ENCODE measurements at regions not wholly inside any gene's neighbourhood (a gene's known extent, or its start where the extent isn't known, plus 50 kb on each side); places are given as distances from the start of the nearest gene placed in this dataset.

GRCh38 chr3:99330924-99331532, 307.4 kb upstream of the COL8A1 start:
- intact Hi-C loops (cut with DNase I; ENCODE audit: low total_unique reads) = no loop called here
- no peak overlapping the region for H3K4me3 ChIP-seq (ENCODE audit: low read depth, poor library complexity, severe bottlenecking)
- 87 to 96% methylated on average over 1 of the region's 1 CpG for WGBS, 2 donors
- TF ChIP-seq POLR2A (IDR thresholded peaks at IDR 0.05) = no peak
- no peak for TF ChIP-seq CTCF (IDR thresholded peaks at IDR 0.05)
- no peak for DNase-seq (ENCODE audit: low spot score in 2 of 2)

GRCh38 chr3:99330281-99330680, 308.1 kb upstream of the COL8A1 start:
- H3K4me3 ChIP-seq (ENCODE audit: low read depth, poor library complexity, severe bottlenecking) = no peak overlapping the region
- intact Hi-C loops (cut with DNase I; ENCODE audit: low total_unique reads) = no loop called here
- TF ChIP-seq POLR2A (IDR thresholded peaks at IDR 0.05) = no peak
- TF ChIP-seq CTCF (IDR thresholded peaks at IDR 0.05) = no peak
- 49 to 51% methylated on average over 2 of the region's 2 CpGs for WGBS, 2 donors
- no peak for DNase-seq (ENCODE audit: low spot score in 2 of 2)

GRCh38 chr3:99325402-99325801, 313.0 kb upstream of the COL8A1 start:
- DNase-seq (ENCODE audit: low spot score in 2 of 2) = no peak
- TF ChIP-seq POLR2A (IDR thresholded peaks at IDR 0.05) (no peak), CTCF (IDR thresholded peaks at IDR 0.05) (no peak)
- no peak overlapping the region for H3K4me3 ChIP-seq (ENCODE audit: low read depth, poor library complexity, severe bottlenecking)
- 34 to 35% methylated on average over 4 of the region's 4 CpGs for WGBS, 2 donors
- intact Hi-C loops (cut with DNase I; ENCODE audit: low total_unique reads) = no loop called here

- WGBS, 2 donors = 8 to 15% methylated on average over 3 of the region's 3 CpGs
- TF ChIP-seq POLR2A (IDR thresholded peaks at IDR 0.05) (no peak), CTCF (IDR thresholded peaks at IDR 0.05) (no peak)
- no peak for DNase-seq (ENCODE audit: low spot score in 2 of 2)
- intact Hi-C loops (cut with DNase I; ENCODE audit: low total_unique reads) = no loop called here
- H3K4me3 ChIP-seq (ENCODE audit: low read depth, poor library complexity, severe bottlenecking) = no peak overlapping the region
These were observed 313.7 kb upstream of the COL8A1 start for GRCh38 chr3:99324636-99325203.

GRCh38 chr3:99323940-99324339, 314.5 kb upstream of the COL8A1 start:
- intact Hi-C loops (cut with DNase I; ENCODE audit: low total_unique reads) = no loop called here
- TF ChIP-seq CTCF (IDR thresholded peaks at IDR 0.05) (no peak), POLR2A (IDR thresholded peaks at IDR 0.05) (no peak)
- no peak overlapping the region for H3K4me3 ChIP-seq (ENCODE audit: low read depth, poor library complexity, severe bottlenecking)
- DNase-seq (ENCODE audit: low spot score in 2 of 2) = no peak
- WGBS, 2 donors = 89 to 100% methylated on average over 1 of the region's 1 CpG

GRCh38 chr3:99322551-99322950, 315.8 kb upstream of the COL8A1 start:
- no peak for DNase-seq (ENCODE audit: low spot score in 2 of 2)
- TF ChIP-seq POLR2A (IDR thresholded peaks at IDR 0.05) = no peak
- intact Hi-C loops (cut with DNase I; ENCODE audit: low total_unique reads) = no loop called here
- no peak overlapping the region for H3K4me3 ChIP-seq (ENCODE audit: low read depth, poor library complexity, severe bottlenecking)
